Activated naive CD8-positive, alpha-beta T cell treated with anti-CD3 and anti-CD28 coated beads, Interleukin-2, amount 10 ng/mL, durations not matched to agents 7 days and 5 days (primary cell): ENCODE measurements at regions not wholly inside any gene's neighbourhood (a gene's known extent, or its start where the extent isn't known, plus 50 kb on each side); places are given as distances from the start of the nearest gene placed in this dataset.

ENCODE experiments used
- ATAC-seq: fragments of 150-1000 bp; cut with Tn5 transposase; one replicate; pipeline ENCODE4 v1.10.0; 2021; ENCODE audit warnings: low read depth, moderate library complexity
- POLR2A ChIA-PET: fragments of 350-600 bp; sonication (Branson Sonifier 250); formaldehyde crosslinking; loops from one replicate; lab custom pipeline; 2021; ENCODE audit warnings: antibody characterized with exemption; lab: Charles Lee
- DNase-seq: peaks from one replicate; pipeline ENCODE4 v3.0.0; 2021
- H3K27ac Mint-ChIP-seq: one replicate; pipeline ENCODE4 v1.8.0; 2022; ENCODE audit warnings: mild to moderate bottlenecking, mixed read lengths
- H3K27me3 Mint-ChIP-seq: one replicate; pipeline ENCODE4 v1.8.0; 2022; ENCODE audit warnings: mild to moderate bottlenecking, moderate library complexity, mixed read lengths
- H3K36me3 Mint-ChIP-seq: one replicate; pipeline ENCODE4 v1.8.0; 2021; ENCODE audit warnings: mild to moderate bottlenecking, mixed read lengths
- H3K4me1 Mint-ChIP-seq: one replicate; pipeline ENCODE4 v1.8.0; 2021; ENCODE audit warnings: mixed read lengths
- H3K4me3 Mint-ChIP-seq: one replicate; pipeline ENCODE4 v1.8.0; 2022; ENCODE audit warnings: mild to moderate bottlenecking, moderate library complexity, mixed read lengths
- H3K9me3 Mint-ChIP-seq: one replicate; pipeline ENCODE4 v1.8.0; 2021; ENCODE audit warnings: mixed read lengths

DNA sequence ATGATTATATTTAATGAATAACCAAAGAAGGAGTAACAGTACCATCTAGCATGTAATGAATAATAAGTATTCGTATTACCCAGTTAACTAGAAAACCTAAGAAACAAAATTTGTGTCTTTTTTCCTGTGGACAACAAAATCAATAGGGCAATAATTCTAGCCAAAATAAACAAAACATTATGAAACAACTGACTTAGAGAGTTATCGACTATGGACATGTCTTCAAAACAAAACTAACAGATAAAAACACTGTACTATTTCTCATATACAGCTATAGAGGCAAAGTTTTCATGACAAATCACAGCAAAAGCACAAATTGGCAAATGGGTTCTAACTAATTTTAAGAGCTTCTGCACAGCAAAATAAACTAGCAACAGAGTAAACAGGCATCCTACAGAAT, 224.1 kb downstream of the ALX1 start:
- H3K4me3 Mint-ChIP-seq, result no peak overlapping the region
- no peaks in the 10 kb centered on the region for H3K9me3 Mint-ChIP-seq
- no peaks in the 10 kb centered on the region for H3K36me3 Mint-ChIP-seq
- no peak for ATAC-seq
- peaks cover 1% of the 10 kb centered on the region for H3K27me3 Mint-ChIP-seq
- no peak for DNase-seq
- peaks cover 1% of the 10 kb centered on the region for H3K4me1 Mint-ChIP-seq
- POLR2A ChIA-PET, result no interaction called here
- H3K27ac Mint-ChIP-seq, result no peak overlapping the region

DNA sequence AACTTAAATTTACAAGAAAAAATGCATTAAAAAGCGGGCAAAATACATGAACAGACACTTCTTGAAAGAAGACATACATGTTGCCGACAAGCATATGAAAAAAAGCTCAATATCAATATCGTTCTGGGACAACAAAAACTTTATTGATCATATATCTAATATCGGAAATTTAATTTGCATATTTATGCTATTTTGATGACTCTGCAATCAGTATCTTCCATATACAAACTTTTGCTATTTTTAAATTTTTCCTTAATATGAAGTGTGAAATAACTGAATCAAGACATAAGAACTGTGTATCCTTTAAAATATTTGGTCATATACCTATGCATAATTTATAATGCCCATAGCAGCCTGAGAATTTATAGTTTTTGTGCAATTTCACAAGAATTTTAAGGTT, 224.6 kb downstream of the ALX1 start:
- DNase-seq (no peak), ATAC-seq (no peak)
- H3K36me3 Mint-ChIP-seq, result no peaks in the 10 kb centered on the region
- H3K4me3 Mint-ChIP-seq, result no peak overlapping the region
- POLR2A ChIA-PET, result no interaction called here
- no peaks in the 10 kb centered on the region for H3K9me3 Mint-ChIP-seq
- H3K27me3 Mint-ChIP-seq, result peaks cover 1% of the 10 kb centered on the region
- H3K27ac Mint-ChIP-seq, result no peak overlapping the region
- peaks cover 6% of the 10 kb centered on the region for H3K4me1 Mint-ChIP-seq

DNA sequence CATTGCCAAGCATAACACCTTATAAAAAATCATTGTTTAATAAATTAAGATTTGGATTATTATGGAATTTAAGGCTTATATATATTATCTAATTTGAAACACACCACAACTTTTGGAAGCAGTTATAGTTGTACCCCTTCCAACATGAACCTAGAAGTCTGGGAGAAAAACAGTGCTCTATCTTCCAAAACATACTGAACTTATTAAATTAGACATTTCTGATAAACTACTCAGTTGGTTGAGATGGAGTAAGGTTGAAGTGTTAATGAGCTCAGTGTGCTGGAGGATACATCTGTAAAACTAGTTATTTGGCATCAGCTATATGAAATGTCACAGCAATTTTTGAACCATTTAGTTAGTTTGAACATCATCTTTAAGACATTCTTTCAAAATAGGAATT, 227.4 kb downstream of the ALX1 start:
- DNase-seq (no peak), ATAC-seq (no peak)
- POLR2A ChIA-PET, result no interaction called here
- Mint-ChIP-seq H3K27ac (no peak overlapping the region), H3K9me3 (no peaks in the 10 kb centered on the region), H3K4me1 (peaks cover 12% of the 10 kb centered on the region), H3K4me3 (no peak overlapping the region), H3K27me3 (peaks cover 1% of the 10 kb centered on the region), H3K36me3 (no peaks in the 10 kb centered on the region)

DNA sequence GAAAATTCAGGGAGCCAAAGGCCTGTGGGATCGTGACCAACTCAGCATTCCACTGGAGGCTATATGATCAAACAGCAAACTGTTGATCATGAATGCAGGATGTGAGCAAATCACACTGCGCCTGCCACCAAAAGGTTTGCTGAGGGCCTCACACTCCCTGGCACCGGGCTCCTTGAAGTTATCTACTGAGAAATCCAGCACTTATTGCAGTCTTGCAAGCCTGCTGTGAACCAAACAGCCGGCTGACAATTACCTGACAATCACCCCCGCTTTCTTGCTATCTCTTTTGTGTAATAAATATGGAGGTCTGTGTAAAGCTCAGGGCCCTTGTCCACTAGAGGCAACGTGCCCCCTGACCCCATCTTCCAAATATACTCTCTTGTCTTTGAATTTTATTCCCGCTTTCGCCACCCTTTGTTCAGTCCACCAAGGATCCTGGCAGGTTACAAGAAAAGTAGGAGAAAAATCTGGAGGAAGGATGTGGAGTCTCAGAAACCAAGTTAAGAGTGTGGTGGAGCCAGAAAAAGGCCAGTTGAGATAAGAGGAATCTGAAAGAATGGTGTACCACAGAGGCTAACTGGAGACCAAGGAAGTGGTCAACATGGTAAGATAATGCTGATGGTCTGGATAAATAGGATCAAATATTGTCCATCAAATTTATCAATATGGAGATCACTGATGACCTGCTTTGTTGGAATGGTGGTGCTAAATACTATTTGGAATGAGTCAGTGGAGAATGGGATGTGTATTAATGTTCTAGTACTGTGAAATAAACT, 229.2 kb downstream of the ALX1 start:
- POLR2A ChIA-PET, result no interaction called here
- Mint-ChIP-seq H3K27me3 (peaks cover 1% of the 10 kb centered on the region), H3K27ac (no peak overlapping the region), H3K4me1 (peaks cover 12% of the 10 kb centered on the region), H3K9me3 (no peaks in the 10 kb centered on the region), H3K36me3 (no peaks in the 10 kb centered on the region), H3K4me3 (no peak overlapping the region)
- no peak for DNase-seq
- ATAC-seq, result no peak

DNA sequence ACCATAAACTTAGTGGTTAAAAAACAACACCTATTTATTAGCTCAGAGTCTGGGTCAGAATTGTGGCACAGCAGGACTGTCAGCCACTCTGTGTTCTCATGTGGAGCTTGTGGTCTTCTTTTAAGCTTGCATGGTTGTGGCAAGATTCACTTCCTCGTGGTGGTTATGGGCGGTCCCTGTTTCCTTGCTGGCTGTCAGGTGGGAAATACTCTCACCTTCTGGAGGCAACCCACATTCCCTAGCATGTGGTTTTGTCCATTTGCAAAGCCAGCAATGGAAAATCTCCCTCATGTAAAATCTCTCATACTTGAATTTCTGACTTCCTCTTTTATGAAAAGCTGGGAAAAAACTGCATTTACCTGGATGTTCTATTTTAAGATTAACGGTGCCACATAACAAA, 229.8 kb downstream of the ALX1 start:
- H3K4me3 Mint-ChIP-seq, result no peak overlapping the region
- H3K27ac Mint-ChIP-seq, result no peak overlapping the region
- ATAC-seq (no peak), DNase-seq (no peak)
- POLR2A ChIA-PET, result no interaction called here
- H3K27me3 Mint-ChIP-seq, result peaks cover 1% of the 10 kb centered on the region
- H3K4me1 Mint-ChIP-seq, result peaks cover 12% of the 10 kb centered on the region
- H3K36me3 Mint-ChIP-seq, result no peaks in the 10 kb centered on the region
- H3K9me3 Mint-ChIP-seq, result no peaks in the 10 kb centered on the region

DNA sequence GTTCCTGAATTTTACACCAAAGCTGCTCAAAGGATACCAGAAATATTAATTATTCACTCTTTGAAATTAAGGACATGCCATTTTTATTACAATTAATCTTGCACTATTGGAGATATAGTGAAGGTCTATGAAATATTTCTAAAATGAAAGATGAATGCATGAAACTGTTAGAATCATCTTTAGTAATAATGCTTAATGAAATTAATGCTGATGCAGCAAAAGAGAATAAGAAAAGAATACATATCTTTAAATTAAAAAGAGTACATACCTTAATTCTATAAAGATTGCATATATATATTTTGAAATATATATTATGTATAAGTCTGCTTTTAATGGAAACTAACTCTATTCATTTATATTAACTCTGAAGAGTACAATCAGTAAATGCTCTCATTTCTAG, 236.0 kb downstream of the ALX1 start:
- no peak for DNase-seq
- Mint-ChIP-seq H3K27ac (no peak overlapping the region), H3K9me3 (no peaks in the 10 kb centered on the region), H3K4me1 (no peaks in the 10 kb centered on the region), H3K27me3 (no peaks in the 10 kb centered on the region), H3K4me3 (no peak overlapping the region), H3K36me3 (no peaks in the 10 kb centered on the region)
- ATAC-seq, result no peak
- POLR2A ChIA-PET, result no interaction called here

DNA sequence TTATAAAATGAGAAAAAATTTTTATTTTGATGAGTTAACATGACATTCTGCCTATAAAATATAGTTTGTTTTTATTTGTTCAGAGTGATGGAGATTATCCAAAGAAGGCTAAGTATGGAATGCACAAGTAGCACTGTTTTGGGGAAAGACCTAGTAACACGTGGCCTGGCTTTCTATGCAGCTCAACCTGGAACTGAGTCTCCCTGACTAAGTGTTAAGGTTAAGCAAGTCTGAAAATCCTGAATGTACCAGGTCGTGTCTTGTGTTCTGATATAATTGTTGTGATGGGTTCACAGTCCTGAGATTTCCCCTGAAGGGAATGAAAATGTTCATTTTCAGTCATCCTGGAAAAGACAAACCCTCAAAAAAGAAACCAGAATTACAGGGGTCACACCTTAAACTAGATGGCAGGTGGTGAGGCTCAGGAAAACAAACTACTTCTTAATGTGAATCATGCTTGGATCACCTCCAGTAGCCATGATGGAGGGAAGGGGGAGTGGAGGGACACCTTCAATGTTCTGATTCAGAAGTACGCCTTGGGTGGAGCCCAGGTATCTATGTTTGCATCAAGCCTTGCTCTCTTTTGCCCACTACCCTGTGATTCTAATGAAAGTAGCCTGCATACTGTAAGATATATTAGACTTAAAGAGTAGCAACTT, 236.8 kb downstream of the ALX1 start:
- no peaks in the 10 kb centered on the region for H3K27me3 Mint-ChIP-seq
- DNase-seq (no peak), ATAC-seq (no peak)
- no peak overlapping the region for H3K4me3 Mint-ChIP-seq
- POLR2A ChIA-PET, result no interaction called here
- no peaks in the 10 kb centered on the region for H3K36me3 Mint-ChIP-seq
- no peaks in the 10 kb centered on the region for H3K9me3 Mint-ChIP-seq
- H3K27ac Mint-ChIP-seq, result no peak overlapping the region
- H3K4me1 Mint-ChIP-seq, result no peaks in the 10 kb centered on the region

DNA sequence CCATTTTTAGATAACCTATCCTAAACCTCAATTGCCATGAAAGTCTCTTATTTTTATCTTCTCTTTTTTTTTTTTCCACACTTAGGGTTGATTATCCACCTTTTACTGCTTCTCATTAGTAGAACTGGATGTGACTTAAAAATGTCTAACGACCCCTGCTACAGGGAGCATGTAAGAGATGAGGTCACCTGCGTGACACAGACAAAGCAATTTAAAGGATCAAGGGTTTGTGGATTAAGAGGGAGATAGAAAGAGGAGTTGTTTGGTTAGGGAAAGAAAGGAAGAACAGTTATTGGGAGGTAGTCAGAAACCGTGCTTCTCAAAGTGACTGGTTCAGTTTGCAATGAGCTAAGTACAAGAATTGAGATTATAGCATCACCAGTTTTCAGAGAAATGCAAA, 239.1 kb downstream of the ALX1 start:
- Mint-ChIP-seq H3K4me3 (no peak overlapping the region), H3K36me3 (no peaks in the 10 kb centered on the region), H3K27ac (no peak overlapping the region), H3K27me3 (no peaks in the 10 kb centered on the region), H3K9me3 (no peaks in the 10 kb centered on the region), H3K4me1 (no peaks in the 10 kb centered on the region)
- no peak for DNase-seq
- ATAC-seq, result no peak
- POLR2A ChIA-PET, result no interaction called here

DNA sequence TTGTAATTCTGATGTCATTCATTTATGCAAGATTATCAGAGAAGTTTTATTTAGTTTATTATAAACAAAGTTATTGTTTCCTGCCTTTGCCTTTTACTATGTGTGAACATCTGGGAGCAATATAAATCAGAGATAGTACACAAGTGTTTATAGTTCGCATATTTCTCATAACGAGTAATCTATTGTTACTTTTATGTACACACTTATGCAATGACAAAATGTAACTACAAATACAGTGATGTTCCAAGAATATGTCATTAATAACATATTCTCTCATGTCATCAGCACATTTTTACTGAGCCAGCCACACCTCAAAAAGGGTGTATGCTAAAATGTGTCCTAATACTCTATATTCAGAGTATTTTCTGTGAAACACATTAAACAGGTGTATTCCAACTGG, 243.2 kb downstream of the ALX1 start:
- POLR2A ChIA-PET, result no interaction called here
- Mint-ChIP-seq H3K4me3 (no peak overlapping the region), H3K36me3 (no peaks in the 10 kb centered on the region), H3K27ac (no peak overlapping the region), H3K27me3 (no peaks in the 10 kb centered on the region), H3K9me3 (no peaks in the 10 kb centered on the region), H3K4me1 (peaks cover 1% of the 10 kb centered on the region)
- ATAC-seq (no peak), DNase-seq (no peak)

DNA sequence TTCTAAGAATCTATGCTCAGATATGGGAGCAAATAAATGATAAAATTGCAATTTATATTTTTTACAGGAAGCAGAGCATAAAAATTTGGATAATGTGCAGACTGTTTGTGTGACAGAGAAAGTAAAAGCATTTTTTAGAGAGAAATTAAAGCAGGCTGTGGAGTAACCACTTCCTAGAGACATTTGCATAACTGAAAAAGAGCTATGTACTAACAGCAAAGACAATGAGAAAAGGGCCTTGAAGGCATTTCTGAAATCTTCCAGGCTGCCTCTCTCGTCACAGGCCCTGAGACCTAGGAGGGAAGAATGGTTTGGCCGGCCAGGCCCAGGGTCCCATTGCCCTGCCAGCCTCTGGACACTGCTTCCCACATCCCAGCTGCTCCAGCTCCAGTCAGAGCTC, 247.2 kb downstream of the ALX1 start:
- POLR2A ChIA-PET, result no interaction called here
- peaks cover 3% of the 10 kb centered on the region for H3K4me1 Mint-ChIP-seq
- no peaks in the 10 kb centered on the region for H3K27me3 Mint-ChIP-seq
- no peaks in the 10 kb centered on the region for H3K9me3 Mint-ChIP-seq
- H3K4me3 Mint-ChIP-seq, result no peak overlapping the region
- no peaks in the 10 kb centered on the region for H3K36me3 Mint-ChIP-seq
- H3K27ac Mint-ChIP-seq, result no peak overlapping the region
- no peak for DNase-seq
- no peak for ATAC-seq

DNA sequence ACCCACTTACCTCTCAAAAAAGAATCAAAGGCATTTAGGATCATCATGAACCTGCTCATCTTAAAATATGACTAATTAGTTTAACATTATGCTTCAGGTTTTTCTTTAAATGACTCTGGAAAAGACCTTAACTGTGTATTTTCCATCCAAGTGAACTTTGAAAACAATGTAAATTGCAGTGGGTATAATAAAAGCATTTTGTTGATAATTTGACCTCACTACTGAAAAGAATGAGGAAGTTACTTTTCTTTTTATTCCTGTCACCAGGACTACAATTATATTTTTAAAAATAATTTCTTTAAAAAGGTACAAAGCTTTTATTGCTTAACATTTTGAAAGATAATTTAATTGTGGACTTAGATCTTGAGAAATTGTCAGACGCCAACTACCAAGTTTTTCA, 249.9 kb downstream of the ALX1 start:
- Mint-ChIP-seq H3K4me1 (peaks cover 3% of the 10 kb centered on the region), H3K36me3 (no peaks in the 10 kb centered on the region), H3K27me3 (no peaks in the 10 kb centered on the region), H3K27ac (no peak overlapping the region), H3K4me3 (no peak overlapping the region), H3K9me3 (peaks cover 2% of the 10 kb centered on the region)
- POLR2A ChIA-PET, result no interaction called here
- no peak for DNase-seq
- no peak for ATAC-seq

DNA sequence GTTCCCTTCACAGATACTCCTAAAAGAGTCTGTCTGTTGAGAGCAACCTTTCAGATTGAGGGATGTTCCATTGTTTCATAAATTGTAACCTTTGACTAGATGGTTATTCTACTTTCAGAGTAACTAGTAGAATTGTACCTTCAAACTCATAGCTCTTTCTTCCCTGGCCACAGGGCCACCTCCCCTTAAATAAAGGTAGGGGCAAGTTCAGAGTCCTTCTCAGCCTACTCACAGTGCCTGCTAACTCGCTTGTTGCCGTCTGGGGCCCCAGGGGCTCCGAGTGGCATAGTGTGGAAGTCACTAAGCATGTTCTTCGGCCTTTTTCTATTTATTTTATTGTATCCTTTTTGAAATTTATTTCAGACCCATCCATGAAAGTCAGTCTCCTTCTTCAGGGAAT, 250.4 kb downstream of the ALX1 start:
- H3K36me3 Mint-ChIP-seq, result no peaks in the 10 kb centered on the region
- H3K4me1 Mint-ChIP-seq, result peaks cover 3% of the 10 kb centered on the region
- no peak overlapping the region for H3K4me3 Mint-ChIP-seq
- no peaks in the 10 kb centered on the region for H3K27me3 Mint-ChIP-seq
- ATAC-seq (no peak), DNase-seq (no peak)
- H3K9me3 Mint-ChIP-seq, result peaks cover 2% of the 10 kb centered on the region
- no peak overlapping the region for H3K27ac Mint-ChIP-seq
- POLR2A ChIA-PET, result no interaction called here

DNA sequence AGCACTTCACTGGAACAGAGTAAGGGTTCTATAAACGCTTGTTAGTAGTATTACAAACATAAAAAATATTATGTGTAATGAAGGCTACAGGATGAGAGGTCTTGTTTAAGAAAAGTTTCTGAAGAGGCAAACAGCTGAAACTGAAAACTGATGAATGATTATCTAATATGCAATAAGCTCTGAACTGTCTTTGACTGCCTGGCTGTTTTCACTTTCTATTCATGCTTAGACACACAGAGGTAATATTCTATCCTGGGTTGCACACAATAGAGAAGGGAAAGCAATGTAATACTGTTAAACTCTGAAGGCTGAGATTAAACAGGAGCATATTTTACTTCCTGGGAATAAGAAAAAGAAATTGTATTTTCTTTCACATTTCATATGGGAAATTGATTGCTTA, 251.3 kb downstream of the ALX1 start:
- H3K27ac Mint-ChIP-seq, result no peak overlapping the region
- no peaks in the 10 kb centered on the region for H3K27me3 Mint-ChIP-seq
- POLR2A ChIA-PET, result no interaction called here
- H3K9me3 Mint-ChIP-seq, result peaks cover 2% of the 10 kb centered on the region
- H3K4me3 Mint-ChIP-seq, result no peak overlapping the region
- peaks cover 3% of the 10 kb centered on the region for H3K4me1 Mint-ChIP-seq
- DNase-seq (no peak), ATAC-seq (no peak)
- no peaks in the 10 kb centered on the region for H3K36me3 Mint-ChIP-seq

DNA sequence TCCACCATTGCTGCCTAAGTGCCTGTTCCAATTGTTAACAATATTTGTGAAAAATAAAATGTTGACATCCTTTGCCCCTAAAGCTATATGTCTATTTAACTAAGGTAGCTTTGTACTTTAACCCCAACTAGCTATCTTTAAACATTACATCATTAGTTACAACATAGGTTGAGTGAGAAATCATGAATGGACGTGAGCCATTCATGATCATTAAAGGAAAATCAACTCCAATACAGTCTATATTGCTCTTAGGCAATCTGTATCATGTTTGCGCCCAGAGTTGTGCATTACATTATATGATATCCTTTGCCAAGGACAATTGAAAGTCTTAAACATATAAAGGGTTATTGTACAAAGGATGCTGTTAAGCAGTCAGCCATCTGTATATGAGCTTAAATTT, 269.6 kb downstream of the ALX1 start:
- no peak for ATAC-seq
- H3K36me3 Mint-ChIP-seq, result no peaks in the 10 kb centered on the region
- POLR2A ChIA-PET, result no interaction called here
- H3K9me3 Mint-ChIP-seq, result no peaks in the 10 kb centered on the region
- no peak for DNase-seq
- no peaks in the 10 kb centered on the region for H3K4me1 Mint-ChIP-seq
- no peaks in the 10 kb centered on the region for H3K27me3 Mint-ChIP-seq
- H3K4me3 Mint-ChIP-seq, result no peak overlapping the region
- H3K27ac Mint-ChIP-seq, result no peak overlapping the region
